AG09309 (cell line): ENCODE measurements at regions not wholly inside any gene's neighbourhood (a gene's known extent, or its start where the extent isn't known, plus 50 kb on each side); places are given as distances from the start of the nearest gene placed in this dataset.

ENCODE experiments used
- DNase-seq: peaks from one replicate; pipeline ENCODE4 v3.0.0-alpha.2; 2010; ENCODE audit warnings: low read depth
- H3K4me3 ChIP-seq: 2 replicates; pipeline ENCODE4 v1.5.1; 2011; ENCODE audit warnings: mild to moderate bottlenecking, low read depth, low read length, moderate library complexity; ENCODE audit not compliant: control insufficient read depth
- CTCF ChIP-seq: IDR thresholded peaks from 2 replicates; pipeline ENCODE4 v1.5.1; 2011; ENCODE audit warnings: mild to moderate bottlenecking, low read depth, low read length, inconsistent platforms; ENCODE audit not compliant: insufficient read depth, control insufficient read depth; ENCODE audit errors: missing control alignments

GRCh38 chr20:19026121-19026878, 186.1 kb upstream of the SLC24A3 start:
- DNase-seq, result no peak
- no peak for TF ChIP-seq CTCF
- H3K4me3 ChIP-seq, result no peak overlapping the region

- TF ChIP-seq CTCF, result no peak
- H3K4me3 ChIP-seq, result no peak overlapping the region
- no peak for DNase-seq
These were observed 185.4 kb upstream of the SLC24A3 start for GRCh38 chr20:19026901-19027644.

GRCh38 chr20:19027971-19028370, 184.5 kb upstream of the SLC24A3 start:
- no peak for DNase-seq
- no peak for TF ChIP-seq CTCF
- H3K4me3 ChIP-seq, result no peak overlapping the region

- DNase-seq, result no peak
- no peak for TF ChIP-seq CTCF
- H3K4me3 ChIP-seq, result no peak overlapping the region
These were observed 170.7 kb upstream of the SLC24A3 start for GRCh38 chr20:19041787-19042186.

GRCh38 chr20:19045371-19045770, 167.1 kb upstream of the SLC24A3 start:
- no peak for TF ChIP-seq CTCF
- DNase-seq, result no peak
- no peak overlapping the region for H3K4me3 ChIP-seq

- no peak overlapping the region for H3K4me3 ChIP-seq
- DNase-seq, result no peak
- no peak for TF ChIP-seq CTCF
These were observed 165.1 kb upstream of the SLC24A3 start for GRCh38 chr20:19047040-19047950.
